ENCODE measurements at regions not wholly inside any gene's neighbourhood (a gene's known extent, or its start where the extent isn't known, plus 50 kb on each side); places are given as distances from the start of the nearest gene placed in this dataset.
A peak's percentile ranks its signal among the peaks of the same experiment; 100 is the strongest.

DNA sequence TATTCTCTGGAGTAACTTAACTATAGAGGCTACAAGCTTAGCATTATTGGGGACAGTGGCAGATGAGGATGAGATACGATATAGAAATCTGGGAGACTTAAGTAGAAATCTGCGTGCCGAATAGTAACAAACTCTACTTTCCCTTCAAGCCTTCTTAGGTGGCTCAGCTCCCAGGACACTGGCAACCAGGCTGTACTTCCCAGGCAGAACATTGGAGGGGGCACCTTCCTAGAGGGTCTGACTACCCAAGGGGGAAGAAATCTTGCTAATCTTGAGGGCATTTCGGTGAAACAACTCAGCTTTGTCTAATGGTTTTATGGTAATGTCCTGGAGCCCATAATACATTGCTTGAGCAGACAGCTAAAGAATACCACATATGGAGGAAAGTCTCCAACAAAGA, 126.2 kb upstream of the DTNA start:
- DNase-seq (ENCODE audit: low read depth): no peak
- no peak overlapping the region for H3K4me3 ChIP-seq (ENCODE audit: low read depth, low read length)
- TF ChIP-seq, protein P1, sequence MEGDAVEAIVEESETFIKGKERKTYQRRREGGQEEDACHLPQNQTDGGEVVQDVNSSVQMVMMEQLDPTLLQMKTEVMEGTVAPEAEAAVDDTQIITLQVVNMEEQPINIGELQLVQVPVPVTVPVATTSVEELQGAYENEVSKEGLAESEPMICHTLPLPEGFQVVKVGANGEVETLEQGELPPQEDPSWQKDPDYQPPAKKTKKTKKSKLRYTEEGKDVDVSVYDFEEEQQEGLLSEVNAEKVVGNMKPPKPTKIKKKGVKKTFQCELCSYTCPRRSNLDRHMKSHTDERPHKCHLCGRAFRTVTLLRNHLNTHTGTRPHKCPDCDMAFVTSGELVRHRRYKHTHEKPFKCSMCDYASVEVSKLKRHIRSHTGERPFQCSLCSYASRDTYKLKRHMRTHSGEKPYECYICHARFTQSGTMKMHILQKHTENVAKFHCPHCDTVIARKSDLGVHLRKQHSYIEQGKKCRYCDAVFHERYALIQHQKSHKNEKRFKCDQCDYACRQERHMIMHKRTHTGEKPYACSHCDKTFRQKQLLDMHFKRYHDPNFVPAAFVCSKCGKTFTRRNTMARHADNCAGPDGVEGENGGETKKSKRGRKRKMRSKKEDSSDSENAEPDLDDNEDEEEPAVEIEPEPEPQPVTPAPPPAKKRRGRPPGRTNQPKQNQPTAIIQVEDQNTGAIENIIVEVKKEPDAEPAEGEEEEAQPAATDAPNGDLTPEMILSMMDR (IDR thresholded peaks at IDR 0.05; ENCODE audit: control insufficient read depth, extremely low read depth, insufficient read depth): no peak

DNA sequence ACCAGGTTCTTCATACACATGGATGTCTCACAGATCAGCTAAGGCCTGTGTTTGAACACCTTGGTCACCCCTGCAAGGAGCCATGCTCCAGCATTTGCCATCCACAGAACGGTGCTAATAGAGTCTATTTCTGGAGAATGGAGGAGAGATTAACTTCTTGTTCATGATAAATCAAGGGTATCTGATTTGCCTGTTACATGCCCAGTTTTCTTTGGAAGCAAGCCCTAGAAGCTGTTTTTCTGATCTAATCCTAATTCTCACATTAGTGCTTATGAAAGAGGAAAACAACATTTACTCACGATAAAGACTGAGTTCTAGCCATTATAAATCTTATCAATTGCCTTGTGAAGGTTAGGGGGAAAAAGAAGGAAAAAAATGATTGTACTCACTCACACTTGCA, 119.6 kb upstream of the DTNA start:
- no peak overlapping the region for H3K4me3 ChIP-seq (ENCODE audit: low read depth, low read length)
- TF ChIP-seq, protein P1 (IDR thresholded peaks at IDR 0.05; ENCODE audit: control insufficient read depth, extremely low read depth, insufficient read depth): no peak
- no peak for DNase-seq (ENCODE audit: low read depth)

DNA sequence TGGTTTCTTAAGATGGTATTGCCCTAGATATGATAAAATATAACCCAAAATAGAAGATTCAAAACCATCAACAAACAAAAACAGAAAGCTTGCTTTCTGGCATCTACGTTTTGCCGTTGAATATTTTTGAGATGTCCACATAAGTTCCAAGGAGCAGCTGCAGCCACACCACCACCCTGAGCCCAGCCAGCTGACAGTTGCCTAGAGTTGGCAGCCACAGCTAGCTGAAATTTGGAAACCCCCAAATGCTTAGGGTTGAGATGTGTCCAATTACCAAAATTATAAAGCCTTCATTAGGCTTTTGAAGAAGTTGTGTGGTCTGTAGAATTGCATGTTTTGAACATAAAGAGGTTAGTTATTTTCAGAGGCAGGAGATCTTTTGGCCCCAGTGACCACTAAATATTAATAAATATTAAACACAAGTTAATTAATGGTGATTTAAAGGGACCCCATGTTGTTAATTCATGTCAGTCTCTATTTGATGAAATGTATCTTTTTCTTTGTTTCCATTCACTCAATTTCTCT, 118.1 kb upstream of the DTNA start:
- DNase-seq (ENCODE audit: low read depth): no peak
- TF ChIP-seq, protein P1 (IDR thresholded peaks at IDR 0.05; ENCODE audit: control insufficient read depth, extremely low read depth, insufficient read depth): no peak
- no peak overlapping the region for H3K4me3 ChIP-seq (ENCODE audit: low read depth, low read length)

DNA sequence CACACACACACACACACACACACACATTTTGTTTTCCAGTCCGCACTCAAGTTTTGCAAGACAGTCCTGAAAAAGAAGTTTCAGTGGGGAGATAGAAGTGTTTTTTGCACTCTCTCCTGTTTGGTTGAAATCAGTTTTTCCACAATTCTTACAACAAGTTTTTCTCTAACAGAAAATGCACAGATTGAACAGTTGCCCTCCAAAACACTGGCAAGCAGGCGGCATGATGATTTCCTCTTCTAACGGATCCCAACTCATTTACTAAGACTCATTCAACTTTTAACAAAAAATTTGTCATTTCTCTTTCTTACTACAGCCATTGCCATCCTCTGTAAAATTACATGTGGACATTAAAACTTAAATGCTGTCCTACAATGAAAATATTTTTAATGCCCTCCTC, 117.6 kb upstream of the DTNA start:
- no peak overlapping the region for H3K4me3 ChIP-seq (ENCODE audit: low read depth, low read length)
- DNase-seq (ENCODE audit: low read depth): no peak
- TF ChIP-seq, protein P1 (IDR thresholded peaks at IDR 0.05; ENCODE audit: control insufficient read depth, extremely low read depth, insufficient read depth): no peak

DNA sequence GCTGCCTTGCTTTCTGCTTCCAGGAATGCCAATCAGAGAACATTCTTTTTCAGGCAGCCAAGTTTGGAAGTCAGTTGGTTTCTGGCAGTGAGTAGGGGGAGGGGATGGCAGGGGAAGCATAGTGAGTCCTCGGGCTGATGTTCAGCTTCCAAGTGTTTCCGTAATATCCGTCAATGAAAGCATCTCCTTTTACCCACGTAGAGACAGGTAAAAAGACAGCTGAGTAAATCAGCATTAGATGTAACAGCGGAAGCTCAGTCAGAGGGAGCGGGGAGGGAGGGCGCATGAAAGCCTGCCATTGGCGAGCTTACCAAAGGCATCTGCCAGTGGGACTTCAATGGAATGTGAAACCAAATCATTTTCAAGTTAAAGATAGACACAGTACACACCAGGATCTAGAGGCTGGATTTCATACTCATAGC, 117.1 kb upstream of the DTNA start:
- TF ChIP-seq, protein P1 (IDR thresholded peaks at IDR 0.05; ENCODE audit: control insufficient read depth, extremely low read depth, insufficient read depth): no peak
- no peak for DNase-seq (ENCODE audit: low read depth)
- H3K4me3 ChIP-seq (ENCODE audit: low read depth, low read length): no peak overlapping the region

DNA sequence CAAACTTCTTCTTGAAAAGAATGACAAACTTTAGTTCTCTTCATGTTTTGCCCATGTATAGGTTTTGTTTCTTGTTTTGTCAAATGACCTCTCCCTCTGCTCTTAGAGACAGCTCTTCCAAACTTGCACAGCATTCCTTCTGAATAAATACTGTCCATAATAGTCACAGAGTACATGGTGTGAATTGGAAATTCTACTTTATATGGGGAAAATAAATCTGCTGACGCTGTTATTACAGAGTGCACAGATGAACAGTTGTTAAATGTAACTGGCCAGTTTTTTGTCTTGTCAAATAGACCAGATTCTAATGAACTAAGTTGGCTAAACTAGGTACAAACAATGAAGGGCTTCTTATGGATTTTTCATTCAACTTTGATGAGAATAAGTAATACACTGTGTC, 115.8 kb upstream of the DTNA start:
- no peak for DNase-seq (ENCODE audit: low read depth)
- TF ChIP-seq, protein P1 (IDR thresholded peaks at IDR 0.05; ENCODE audit: control insufficient read depth, extremely low read depth, insufficient read depth): no peak
- H3K4me3 ChIP-seq (ENCODE audit: low read depth, low read length): no peak overlapping the region

DNA sequence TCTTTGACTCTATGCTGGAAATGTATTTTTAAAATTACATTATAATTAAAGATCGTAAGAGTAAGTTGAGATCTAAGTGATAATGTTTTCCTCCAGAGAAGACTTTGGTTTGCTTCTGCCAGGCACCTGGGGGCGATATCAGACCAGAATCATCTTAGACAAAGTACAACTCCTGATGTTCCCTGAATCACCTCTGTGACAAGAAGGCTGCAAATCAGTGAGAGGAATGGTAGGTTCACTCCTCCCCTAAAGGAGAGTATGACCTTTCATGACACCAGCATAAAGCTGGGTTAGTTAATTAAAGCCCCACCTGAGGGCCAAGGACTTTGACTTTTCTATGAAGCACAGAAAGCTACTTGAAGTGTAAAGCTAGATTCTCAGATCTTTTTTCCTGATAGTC, 114.4 kb upstream of the DTNA start:
- DNase-seq (ENCODE audit: low read depth): no peak
- TF ChIP-seq, protein P1 (IDR thresholded peaks at IDR 0.05; ENCODE audit: control insufficient read depth, extremely low read depth, insufficient read depth): peak; percentile 53
- H3K4me3 ChIP-seq (ENCODE audit: low read depth, low read length): no peak overlapping the region

All from LNCaP clone FGC (cell line).